Fibroblast of lung (primary cell): ENCODE measurements at regions not wholly inside any gene's neighbourhood (a gene's known extent, or its start where the extent isn't known, plus 50 kb on each side); places are given as distances from the start of the nearest gene placed in this dataset.

Experiments
- DNase-seq, 2 donors: peaks; one replicate each; pipeline versions ENCODE4 v3.0.0 to v3.0.0-alpha.2; 2010; ENCODE audit warnings: low read depth in 2 of 2
- H2AFZ ChIP-seq: 2 replicates; pipeline ENCODE4 v1.5.1; 2012; ENCODE audit warnings: low read length, control low read depth, inconsistent platforms
- H3K27ac ChIP-seq: 2 replicates; pipeline ENCODE4 v1.5.1; 2011; ENCODE audit warnings: low read length, control low read depth; ENCODE audit not compliant: insufficient read depth
- H3K27me3 ChIP-seq: 2 replicates; pipeline ENCODE4 v1.5.1; 2011; ENCODE audit warnings: mild to moderate bottlenecking, low read length; ENCODE audit not compliant: control insufficient read depth, insufficient read depth
- H3K36me3 ChIP-seq: 2 replicates; pipeline ENCODE4 v1.5.1; 2011; ENCODE audit warnings: low read length; ENCODE audit not compliant: control insufficient read depth, insufficient read depth
- H3K4me1 ChIP-seq: 2 replicates; pipeline ENCODE4 v1.5.1; 2011; ENCODE audit warnings: low read length; ENCODE audit not compliant: control insufficient read depth, insufficient read depth; ENCODE audit errors: extremely low read depth
- H3K4me2 ChIP-seq: 2 replicates; pipeline ENCODE4 v1.5.1; 2011; ENCODE audit warnings: low read length, control low read depth; ENCODE audit not compliant: insufficient read depth; ENCODE audit errors: extremely low read depth
- H3K4me3 ChIP-seq, 4 experiments: fragments of 200-600 bp in 1 of 4; sonication (generic) in 1 of 4; replicated peaks in 1 of 4; 2 replicates each; pipeline ENCODE4 v1.5.1; 2011 to 2016; ENCODE audit warnings: low read length in 4 of 4, low read depth in 3 of 4, mild to moderate bottlenecking in 3 of 4, control low read depth in 2 of 4, inconsistent platforms in 1 of 4, mixed read lengths in 1 of 4; ENCODE audit not compliant: insufficient read depth in 1 of 4; ENCODE audit errors: control extremely low read depth in 1 of 4
- H3K79me2 ChIP-seq: 2 replicates; pipeline ENCODE4 v1.5.1; 2012; ENCODE audit warnings: mild to moderate bottlenecking, low read length, inconsistent platforms; ENCODE audit not compliant: control insufficient read depth, insufficient read depth
- H3K9ac ChIP-seq: 2 replicates; pipeline ENCODE4 v1.5.1; 2011; ENCODE audit warnings: mild to moderate bottlenecking, low read length, control low read depth; ENCODE audit not compliant: insufficient read depth
- H3K9me3 ChIP-seq: 2 replicates; pipeline ENCODE4 v1.5.1; 2012; ENCODE audit warnings: low read depth, low read length; ENCODE audit not compliant: control insufficient read depth, insufficient read depth
- H4K20me1 ChIP-seq: 2 replicates; pipeline ENCODE4 v1.5.1; 2011; ENCODE audit warnings: low read length; ENCODE audit not compliant: control insufficient read depth, insufficient read depth; ENCODE audit errors: extremely low read depth
- EZH2 ChIP-seq: IDR thresholded peaks from 2 replicates; pipeline ENCODE4 v1.5.1; 2012; ENCODE audit warnings: low read length, control low read depth, mild to moderate bottlenecking; ENCODE audit errors: missing control alignments
- TF ChIP-seq, protein P1 (sequence below), 2 donors: IDR thresholded peaks in 1 of 2; conservative IDR thresholded peaks in 1 of 2; 1 replicate in 1 of 2; 2 replicates in 1 of 2; pipeline ENCODE4 v1.5.1; 2011 to 2012; ENCODE audit warnings: low read length in 2 of 2, control low read depth in 1 of 2, inconsistent platforms in 1 of 2, low read depth in 1 of 2, mild to moderate bottlenecking in 1 of 2

DNA sequence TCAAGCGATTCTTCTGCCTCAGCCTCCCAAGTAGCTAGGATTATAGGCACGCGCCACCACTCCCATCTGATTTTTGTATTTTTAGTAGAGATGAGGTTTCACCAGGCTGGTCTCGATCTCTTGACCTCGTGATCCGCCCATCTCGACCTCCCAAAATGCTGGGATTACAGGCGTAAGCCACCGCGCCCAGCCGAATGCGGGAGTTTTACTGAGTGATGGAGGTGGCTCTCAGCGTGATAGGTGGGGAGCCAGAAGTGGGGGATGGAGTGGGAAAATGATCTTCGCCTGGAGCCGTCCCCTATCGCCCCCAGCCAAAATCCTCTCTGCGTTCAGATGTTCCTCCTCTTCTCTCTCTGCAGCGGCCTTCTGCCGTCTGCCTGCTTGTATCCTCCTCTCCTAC is 348.4 kb upstream of the NPSR1 start:
- TF ChIP-seq, protein P1, sequence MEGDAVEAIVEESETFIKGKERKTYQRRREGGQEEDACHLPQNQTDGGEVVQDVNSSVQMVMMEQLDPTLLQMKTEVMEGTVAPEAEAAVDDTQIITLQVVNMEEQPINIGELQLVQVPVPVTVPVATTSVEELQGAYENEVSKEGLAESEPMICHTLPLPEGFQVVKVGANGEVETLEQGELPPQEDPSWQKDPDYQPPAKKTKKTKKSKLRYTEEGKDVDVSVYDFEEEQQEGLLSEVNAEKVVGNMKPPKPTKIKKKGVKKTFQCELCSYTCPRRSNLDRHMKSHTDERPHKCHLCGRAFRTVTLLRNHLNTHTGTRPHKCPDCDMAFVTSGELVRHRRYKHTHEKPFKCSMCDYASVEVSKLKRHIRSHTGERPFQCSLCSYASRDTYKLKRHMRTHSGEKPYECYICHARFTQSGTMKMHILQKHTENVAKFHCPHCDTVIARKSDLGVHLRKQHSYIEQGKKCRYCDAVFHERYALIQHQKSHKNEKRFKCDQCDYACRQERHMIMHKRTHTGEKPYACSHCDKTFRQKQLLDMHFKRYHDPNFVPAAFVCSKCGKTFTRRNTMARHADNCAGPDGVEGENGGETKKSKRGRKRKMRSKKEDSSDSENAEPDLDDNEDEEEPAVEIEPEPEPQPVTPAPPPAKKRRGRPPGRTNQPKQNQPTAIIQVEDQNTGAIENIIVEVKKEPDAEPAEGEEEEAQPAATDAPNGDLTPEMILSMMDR (conservative IDR thresholded peaks at IDR 0.05 in 1 of 2, IDR thresholded peaks at IDR 0.05 in 1 of 2; ENCODE audit: low read depth in 1 of 2, low read length in 2 of 2): no peak
- no peak for TF ChIP-seq EZH2
- H2AFZ ChIP-seq: no peak overlapping the region
- H3K27ac ChIP-seq: no peak overlapping the region
- no peaks in the 10 kb centered on the region for H3K27me3 ChIP-seq
- no peak overlapping the region for H3K4me3 ChIP-seq
- no peaks in the 10 kb centered on the region for H3K36me3 ChIP-seq
- H3K4me1 ChIP-seq: no peaks in the 10 kb centered on the region
- H4K20me1 ChIP-seq: no peaks in the 10 kb centered on the region
- H3K79me2 ChIP-seq: no peaks in the 10 kb centered on the region
- no peak overlapping the region for H3K4me2 ChIP-seq
- no peaks in the 10 kb centered on the region for H3K9me3 ChIP-seq
- DNase-seq: no peak
- H3K9ac ChIP-seq: no peak overlapping the region

DNA sequence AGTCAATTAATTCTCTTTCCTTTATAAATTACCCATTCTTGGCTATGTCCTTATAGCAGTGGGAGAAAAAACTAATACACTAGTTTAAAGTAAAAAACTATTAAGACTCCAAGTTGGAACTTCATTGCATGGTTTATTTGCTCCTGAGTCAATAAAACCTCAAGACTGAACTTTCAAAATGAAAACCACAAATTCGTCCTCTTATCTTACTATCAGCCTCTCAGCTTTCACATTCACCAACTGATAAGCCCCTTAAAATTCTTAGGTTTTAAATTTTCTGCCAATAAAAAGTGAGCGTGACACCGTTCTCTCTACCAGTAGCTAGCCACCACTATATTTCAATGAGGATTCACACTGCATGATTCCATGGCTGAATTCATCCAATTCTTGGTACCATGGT is 346.4 kb upstream of the NPSR1 start:
- Histone ChIP-seq H3K9ac (no peak overlapping the region), H3K4me3 (no peak overlapping the region), H3K27me3 (no peaks in the 10 kb centered on the region), H3K36me3 (no peaks in the 10 kb centered on the region), H3K79me2 (no peaks in the 10 kb centered on the region), H3K9me3 (no peaks in the 10 kb centered on the region), H3K4me2 (no peak overlapping the region), H4K20me1 (no peaks in the 10 kb centered on the region), H2AFZ (no peak overlapping the region), H3K27ac (no peak overlapping the region), H3K4me1 (no peaks in the 10 kb centered on the region)
- TF ChIP-seq, protein P1 (conservative IDR thresholded peaks at IDR 0.05 in 1 of 2, IDR thresholded peaks at IDR 0.05 in 1 of 2; ENCODE audit: low read depth in 1 of 2, low read length in 2 of 2): no peak
- TF ChIP-seq EZH2: no peak
- DNase-seq: peak in 1 of 2 donors; percentile 86

DNA sequence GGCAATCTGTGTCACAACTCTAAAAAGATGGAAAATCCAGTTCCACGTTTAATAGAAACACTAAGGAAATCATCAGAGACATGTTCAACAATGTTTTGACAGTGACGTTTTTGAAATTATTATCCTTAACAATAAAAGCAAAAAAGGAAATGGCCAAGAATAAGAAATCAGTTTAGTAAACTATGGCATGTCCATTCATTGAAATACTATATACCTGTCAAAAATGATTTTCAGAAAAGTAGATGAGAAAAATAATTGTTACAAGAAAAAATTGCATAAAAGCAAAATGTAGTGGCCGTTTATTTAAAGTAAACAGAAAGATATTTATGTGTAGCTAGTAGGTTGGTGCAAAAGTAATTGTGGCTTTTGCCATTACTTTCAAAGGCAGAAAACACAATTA is 345.4 kb upstream of the NPSR1 start:
- H2AFZ ChIP-seq: no peak overlapping the region
- H3K27me3 ChIP-seq: no peaks in the 10 kb centered on the region
- no peak overlapping the region for H3K4me2 ChIP-seq
- no peaks in the 10 kb centered on the region for H3K4me1 ChIP-seq
- H3K27ac ChIP-seq: no peak overlapping the region
- DNase-seq: no peak
- no peaks in the 10 kb centered on the region for H3K36me3 ChIP-seq
- H3K9me3 ChIP-seq: no peaks in the 10 kb centered on the region
- H4K20me1 ChIP-seq: no peaks in the 10 kb centered on the region
- no peaks in the 10 kb centered on the region for H3K79me2 ChIP-seq
- H3K9ac ChIP-seq: no peak overlapping the region
- TF ChIP-seq, protein P1 (conservative IDR thresholded peaks at IDR 0.05 in 1 of 2, IDR thresholded peaks at IDR 0.05 in 1 of 2; ENCODE audit: low read depth in 1 of 2, low read length in 2 of 2): no peak
- no peak for TF ChIP-seq EZH2
- no peak overlapping the region for H3K4me3 ChIP-seq
